ENCODE measurements at regions not wholly inside any gene's neighbourhood (a gene's known extent, or its start where the extent isn't known, plus 50 kb on each side); places are given as distances from the start of the nearest gene placed in this dataset.
"Not testable (repeated sequence)": the region's sequence is repeated elsewhere in the genome, so short reads cannot be mapped to it uniquely, and the experiment has no call there.

- H3K4me3 ChIP-seq (ENCODE audit: insufficient read depth, low read depth, low read length): no peak overlapping the region
- H3K9me3 ChIP-seq (ENCODE audit: control insufficient read depth, low read length): no peaks in the 10 kb centered on the region
- WGBS, 2 experiments: 87 to 90% methylated on average over 7 of the region's 7 CpGs
Measured at GRCh38 chr13:99681695-99682094, 180.4 kb downstream of the TM9SF2 start.

GRCh38 chr13:99677116-99677951, 176.1 kb downstream of the TM9SF2 start:
- H3K36me3 ChIP-seq (ENCODE audit: control insufficient read depth, insufficient read depth, low read length): no peaks in the 10 kb centered on the region
- no peaks in the 10 kb centered on the region for H3K9me3 ChIP-seq (ENCODE audit: control insufficient read depth, low read length)
- peaks cover 15% of the 10 kb centered on the region for H3K4me1 ChIP-seq (ENCODE audit: control insufficient read depth, insufficient read depth, low read length)
- H3K27me3 ChIP-seq (ENCODE audit: control insufficient read depth, insufficient read depth, low read length, poor library complexity, severe bottlenecking): no peaks in the 10 kb centered on the region
- no peak overlapping the region for H3K4me3 ChIP-seq (ENCODE audit: insufficient read depth, low read depth, low read length)
- WGBS, 2 experiments: 87 to 95% methylated on average over 7 to 8 of the region's 8 CpGs
- H3K27ac ChIP-seq (ENCODE audit: insufficient read depth, low read depth, low read length, poor library complexity, severe bottlenecking): no peak overlapping the region

More at GRCh38 chr13:99681695-99682094, 180.4 kb downstream of the TM9SF2 start:
- Histone ChIP-seq H3K27ac (ENCODE audit: insufficient read depth, low read depth, low read length, poor library complexity, severe bottlenecking) (no peak overlapping the region), H3K4me1 (ENCODE audit: control insufficient read depth, insufficient read depth, low read length) (peaks cover 24% of the 10 kb centered on the region), H3K36me3 (ENCODE audit: control insufficient read depth, insufficient read depth, low read length) (no peaks in the 10 kb centered on the region), H3K27me3 (ENCODE audit: control insufficient read depth, insufficient read depth, low read length, poor library complexity, severe bottlenecking) (no peaks in the 10 kb centered on the region)

GRCh38 chr13:99671746-99672145, 170.5 kb downstream of the TM9SF2 start:
- H3K9me3 ChIP-seq (ENCODE audit: control insufficient read depth, low read length): no peaks in the 10 kb centered on the region
- no peaks in the 10 kb centered on the region for H3K27me3 ChIP-seq (ENCODE audit: control insufficient read depth, insufficient read depth, low read length, poor library complexity, severe bottlenecking)
- H3K36me3 ChIP-seq (ENCODE audit: control insufficient read depth, insufficient read depth, low read length): no peaks in the 10 kb centered on the region
- no peak overlapping the region for H3K27ac ChIP-seq (ENCODE audit: insufficient read depth, low read depth, low read length, poor library complexity, severe bottlenecking)
- no peaks in the 10 kb centered on the region for H3K4me1 ChIP-seq (ENCODE audit: control insufficient read depth, insufficient read depth, low read length)
- 78 to 94% methylated on average over 3 to 4 of the region's 4 CpGs for WGBS, 2 experiments
- H3K4me3 ChIP-seq (ENCODE audit: insufficient read depth, low read depth, low read length): no peak overlapping the region

- H3K9me3 ChIP-seq (ENCODE audit: control insufficient read depth, low read length); H3K27me3 ChIP-seq (ENCODE audit: control insufficient read depth, insufficient read depth, low read length, poor library complexity, severe bottlenecking); H3K4me1 ChIP-seq (ENCODE audit: control insufficient read depth, insufficient read depth, low read length); H3K4me3 ChIP-seq (ENCODE audit: insufficient read depth, low read depth, low read length); H3K27ac ChIP-seq (ENCODE audit: insufficient read depth, low read depth, low read length, poor library complexity, severe bottlenecking); H3K36me3 ChIP-seq (ENCODE audit: control insufficient read depth, insufficient read depth, low read length): not testable (repeated sequence)
- 92 to 93% methylated on average over 8 of the region's 8 CpGs for WGBS, 2 experiments
Measured at GRCh38 chr13:99669096-99669495, 167.8 kb downstream of the TM9SF2 start.

- Histone ChIP-seq H3K27me3 (ENCODE audit: control insufficient read depth, insufficient read depth, low read length, poor library complexity, severe bottlenecking) (no peaks in the 10 kb centered on the region), H3K36me3 (ENCODE audit: control insufficient read depth, insufficient read depth, low read length) (no peaks in the 10 kb centered on the region), H3K27ac (ENCODE audit: insufficient read depth, low read depth, low read length, poor library complexity, severe bottlenecking) (no peak overlapping the region), H3K4me1 (ENCODE audit: control insufficient read depth, insufficient read depth, low read length) (peaks cover 27% of the 10 kb centered on the region), H3K4me3 (ENCODE audit: insufficient read depth, low read depth, low read length) (no peak overlapping the region), H3K9me3 (ENCODE audit: control insufficient read depth, low read length) (no peaks in the 10 kb centered on the region)
- 90 to 93% methylated on average over 8 of the region's 8 CpGs for WGBS, 2 experiments
Measured at GRCh38 chr13:99666146-99666805, 165.0 kb downstream of the TM9SF2 start.

- Histone ChIP-seq H3K36me3 (ENCODE audit: control insufficient read depth, insufficient read depth, low read length) (no peaks in the 10 kb centered on the region), H3K27ac (ENCODE audit: insufficient read depth, low read depth, low read length, poor library complexity, severe bottlenecking) (no peak overlapping the region)
- WGBS, 2 experiments: 95 to 99% methylated on average over 8 to 9 of the region's 9 CpGs
Measured at GRCh38 chr13:99665711-99666110, 164.4 kb downstream of the TM9SF2 start.

GRCh38 chr13:99663908-99664307, 162.6 kb downstream of the TM9SF2 start:
- H3K36me3 ChIP-seq (ENCODE audit: control insufficient read depth, insufficient read depth, low read length): no peaks in the 10 kb centered on the region
- H3K4me3 ChIP-seq (ENCODE audit: insufficient read depth, low read depth, low read length): no peak overlapping the region
- no peak overlapping the region for H3K27ac ChIP-seq (ENCODE audit: insufficient read depth, low read depth, low read length, poor library complexity, severe bottlenecking)
- no peaks in the 10 kb centered on the region for H3K9me3 ChIP-seq (ENCODE audit: control insufficient read depth, low read length)
- WGBS, 2 experiments: 90 to 95% methylated on average over 2 of the region's 2 CpGs
- H3K27me3 ChIP-seq (ENCODE audit: control insufficient read depth, insufficient read depth, low read length, poor library complexity, severe bottlenecking): no peaks in the 10 kb centered on the region
- H3K4me1 ChIP-seq (ENCODE audit: control insufficient read depth, insufficient read depth, low read length): peaks cover 48% of the 10 kb centered on the region

More at GRCh38 chr13:99665711-99666110, 164.4 kb downstream of the TM9SF2 start:
- H3K27me3 ChIP-seq (ENCODE audit: control insufficient read depth, insufficient read depth, low read length, poor library complexity, severe bottlenecking): no peaks in the 10 kb centered on the region
- H3K4me1 ChIP-seq (ENCODE audit: control insufficient read depth, insufficient read depth, low read length): peaks cover 30% of the 10 kb centered on the region
- H3K4me3 ChIP-seq (ENCODE audit: insufficient read depth, low read depth, low read length): no peak overlapping the region
- no peaks in the 10 kb centered on the region for H3K9me3 ChIP-seq (ENCODE audit: control insufficient read depth, low read length)

- no peak overlapping the region for H3K4me3 ChIP-seq (ENCODE audit: insufficient read depth, low read depth, low read length)
- H3K27ac ChIP-seq (ENCODE audit: insufficient read depth, low read depth, low read length, poor library complexity, severe bottlenecking): no peak overlapping the region
- no peaks in the 10 kb centered on the region for H3K9me3 ChIP-seq (ENCODE audit: control insufficient read depth, low read length)
- 93 to 96% methylated on average over 10 of the region's 10 CpGs for WGBS, 2 experiments
- H3K36me3 ChIP-seq (ENCODE audit: control insufficient read depth, insufficient read depth, low read length): no peaks in the 10 kb centered on the region
- no peaks in the 10 kb centered on the region for H3K27me3 ChIP-seq (ENCODE audit: control insufficient read depth, insufficient read depth, low read length, poor library complexity, severe bottlenecking)
- peaks cover 50% of the 10 kb centered on the region for H3K4me1 ChIP-seq (ENCODE audit: control insufficient read depth, insufficient read depth, low read length)
Measured at GRCh38 chr13:99663185-99663825, 162.0 kb downstream of the TM9SF2 start.

- H3K9me3 ChIP-seq (ENCODE audit: control insufficient read depth, low read length): no peaks in the 10 kb centered on the region
- peak overlapping the region; percentile 74 for H3K27ac ChIP-seq (ENCODE audit: insufficient read depth, low read depth, low read length, poor library complexity, severe bottlenecking)
- 74 to 81% methylated on average over 3 of the region's 3 CpGs for WGBS, 2 experiments
- peaks cover 50% of the 10 kb centered on the region for H3K4me1 ChIP-seq (ENCODE audit: control insufficient read depth, insufficient read depth, low read length)
- no peak overlapping the region for H3K4me3 ChIP-seq (ENCODE audit: insufficient read depth, low read depth, low read length)
- H3K36me3 ChIP-seq (ENCODE audit: control insufficient read depth, insufficient read depth, low read length): no peaks in the 10 kb centered on the region
- no peaks in the 10 kb centered on the region for H3K27me3 ChIP-seq (ENCODE audit: control insufficient read depth, insufficient read depth, low read length, poor library complexity, severe bottlenecking)
Measured at GRCh38 chr13:99662678-99663077, 161.4 kb downstream of the TM9SF2 start.

- Histone ChIP-seq H3K27ac (ENCODE audit: insufficient read depth, low read depth, low read length, poor library complexity, severe bottlenecking) (peak overlapping the region; percentile 76), H3K4me1 (ENCODE audit: control insufficient read depth, insufficient read depth, low read length) (peaks cover 55% of the 10 kb centered on the region), H3K4me3 (ENCODE audit: insufficient read depth, low read depth, low read length) (peak overlapping the region; percentile 6), H3K36me3 (ENCODE audit: control insufficient read depth, insufficient read depth, low read length) (no peaks in the 10 kb centered on the region), H3K9me3 (ENCODE audit: control insufficient read depth, low read length) (no peaks in the 10 kb centered on the region), H3K27me3 (ENCODE audit: control insufficient read depth, insufficient read depth, low read length, poor library complexity, severe bottlenecking) (no peaks in the 10 kb centered on the region)
- 2 to 4% methylated on average over 3 of the region's 3 CpGs for WGBS, 2 experiments
Measured at GRCh38 chr13:99661791-99662190, 160.5 kb downstream of the TM9SF2 start.

All from ectodermal cell (in vitro differentiated cells).